ENCODE measurements at regions not wholly inside any gene's neighbourhood (a gene's known extent, or its start where the extent isn't known, plus 50 kb on each side); places are given as distances from the start of the nearest gene placed in this dataset.

- no peak overlapping the region for H3K27ac ChIP-seq
- TF ChIP-seq, protein P1, sequence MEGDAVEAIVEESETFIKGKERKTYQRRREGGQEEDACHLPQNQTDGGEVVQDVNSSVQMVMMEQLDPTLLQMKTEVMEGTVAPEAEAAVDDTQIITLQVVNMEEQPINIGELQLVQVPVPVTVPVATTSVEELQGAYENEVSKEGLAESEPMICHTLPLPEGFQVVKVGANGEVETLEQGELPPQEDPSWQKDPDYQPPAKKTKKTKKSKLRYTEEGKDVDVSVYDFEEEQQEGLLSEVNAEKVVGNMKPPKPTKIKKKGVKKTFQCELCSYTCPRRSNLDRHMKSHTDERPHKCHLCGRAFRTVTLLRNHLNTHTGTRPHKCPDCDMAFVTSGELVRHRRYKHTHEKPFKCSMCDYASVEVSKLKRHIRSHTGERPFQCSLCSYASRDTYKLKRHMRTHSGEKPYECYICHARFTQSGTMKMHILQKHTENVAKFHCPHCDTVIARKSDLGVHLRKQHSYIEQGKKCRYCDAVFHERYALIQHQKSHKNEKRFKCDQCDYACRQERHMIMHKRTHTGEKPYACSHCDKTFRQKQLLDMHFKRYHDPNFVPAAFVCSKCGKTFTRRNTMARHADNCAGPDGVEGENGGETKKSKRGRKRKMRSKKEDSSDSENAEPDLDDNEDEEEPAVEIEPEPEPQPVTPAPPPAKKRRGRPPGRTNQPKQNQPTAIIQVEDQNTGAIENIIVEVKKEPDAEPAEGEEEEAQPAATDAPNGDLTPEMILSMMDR (conservative IDR thresholded peaks at IDR 0.05), result no peak
- no peak for TF ChIP-seq ZFX (IDR thresholded peaks at IDR 0.05)
These were observed 131.7 kb downstream of the HHIPL2 start for GRCh38 chr1:222416001-222416791.

DNA sequence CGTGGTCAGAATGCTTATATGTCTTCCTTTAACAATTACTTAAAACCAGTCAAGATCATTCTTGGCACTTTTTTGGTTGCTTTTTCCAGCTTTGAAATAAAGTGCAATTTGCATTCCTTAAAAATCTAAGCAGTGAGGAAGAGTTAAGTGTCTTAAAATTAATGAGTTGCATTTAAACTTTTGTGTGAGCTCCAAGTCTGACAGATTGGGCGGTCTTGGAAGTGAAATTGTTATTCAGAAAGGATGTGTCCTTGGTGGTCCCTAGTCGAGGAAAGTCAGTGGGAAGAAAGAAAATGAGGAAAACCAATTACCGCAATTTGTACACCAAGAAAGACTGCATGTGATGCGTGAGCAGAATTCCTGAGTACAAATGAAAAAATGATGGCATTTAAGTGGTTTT lies 132.5 kb downstream of the HHIPL2 start:
- TF ChIP-seq, protein P1 (conservative IDR thresholded peaks at IDR 0.05), result no peak
- no peak for TF ChIP-seq ZFX (IDR thresholded peaks at IDR 0.05)
- no peak overlapping the region for H3K27ac ChIP-seq

DNA sequence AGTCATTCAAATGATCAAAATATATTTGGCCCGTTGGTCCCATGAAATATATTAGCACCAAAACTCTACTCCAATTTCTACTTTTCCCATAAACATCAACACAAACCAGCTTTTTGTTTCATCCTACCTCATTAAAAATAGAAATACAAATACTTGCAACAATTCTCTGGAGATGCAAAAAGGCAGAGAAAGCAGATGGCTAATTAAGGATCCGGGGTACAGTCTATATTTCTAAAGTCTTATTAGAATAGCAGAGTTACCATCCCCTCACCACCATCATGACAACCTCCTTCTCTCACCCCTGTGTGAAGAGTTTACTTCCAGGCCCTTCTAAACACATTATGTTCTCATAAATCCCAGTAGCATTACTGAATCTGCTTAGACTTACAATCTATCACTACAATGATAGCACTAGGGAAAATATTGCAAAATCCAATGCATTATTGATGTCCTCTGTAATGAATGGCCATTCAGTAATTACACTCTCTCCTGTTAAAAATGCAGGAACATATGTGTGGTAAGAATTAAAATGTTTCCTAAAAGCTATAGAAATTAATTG lies 133.8 kb downstream of the HHIPL2 start:
- no peak overlapping the region for H3K27ac ChIP-seq
- TF ChIP-seq ZFX (IDR thresholded peaks at IDR 0.05), result no peak
- TF ChIP-seq, protein P1 (conservative IDR thresholded peaks at IDR 0.05), result no peak

DNA sequence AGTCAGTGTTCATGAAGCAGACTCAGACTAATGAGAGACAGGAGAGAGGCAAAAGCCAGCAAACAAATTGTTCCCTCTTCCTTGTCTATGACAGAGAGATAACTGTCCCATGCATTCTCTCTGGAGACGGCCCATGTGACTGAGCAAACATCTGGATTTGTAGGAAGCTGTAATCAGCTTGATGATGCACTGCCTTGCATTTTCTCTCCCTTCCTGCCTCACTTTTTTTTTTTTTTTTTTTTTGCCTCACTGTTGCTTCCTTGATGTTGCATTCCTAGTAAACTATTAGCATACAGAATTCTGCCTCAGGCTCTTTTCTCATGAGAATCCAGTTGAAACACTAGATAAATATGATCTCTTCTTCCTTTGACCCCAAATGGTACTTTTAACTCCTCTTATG lies 134.5 kb downstream of the HHIPL2 start:
- no peak overlapping the region for H3K27ac ChIP-seq
- TF ChIP-seq, protein P1 (conservative IDR thresholded peaks at IDR 0.05), result no peak

DNA sequence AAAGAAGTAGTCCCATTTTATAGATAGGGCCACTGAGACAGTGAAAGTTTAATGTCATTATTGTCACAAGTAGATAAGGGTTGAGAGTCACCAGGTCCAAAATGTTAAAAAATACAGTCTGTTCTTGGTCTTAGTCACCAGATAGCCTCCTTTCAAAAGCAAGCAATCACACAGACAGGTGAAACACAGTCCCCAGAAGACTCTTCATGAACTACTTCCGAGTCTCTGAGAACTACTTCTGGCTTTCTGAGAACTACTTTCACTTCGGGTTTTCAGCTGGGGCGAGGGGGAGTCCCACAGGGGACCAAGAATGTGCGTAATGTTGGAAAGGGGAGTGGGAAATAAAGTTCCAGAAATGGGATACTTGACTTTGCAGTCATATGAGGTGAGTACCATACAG lies 143.2 kb downstream of the HHIPL2 start:
- H3K27ac ChIP-seq, result no peak overlapping the region
- no peak for TF ChIP-seq ZFX (IDR thresholded peaks at IDR 0.05)

GRCh38 chr1:222399197-222399596 lies 148.7 kb downstream of the HHIPL2 start:
- no peak overlapping the region for H3K27ac ChIP-seq
- TF ChIP-seq ZFX (IDR thresholded peaks at IDR 0.05), result no peak
- TF ChIP-seq, protein P1 (conservative IDR thresholded peaks at IDR 0.05), result no peak

GRCh38 chr1:222394224-222394623 lies 153.7 kb downstream of the HHIPL2 start:
- TF ChIP-seq, protein P1 (conservative IDR thresholded peaks at IDR 0.05), result no peak
- TF ChIP-seq ZFX (IDR thresholded peaks at IDR 0.05), result no peak
- H3K27ac ChIP-seq, result no peak overlapping the region

GRCh38 chr1:222392556-222392955 lies 155.3 kb downstream of the HHIPL2 start:
- no peak for TF ChIP-seq ZFX (IDR thresholded peaks at IDR 0.05)
- TF ChIP-seq, protein P1 (conservative IDR thresholded peaks at IDR 0.05), result no peak
- H3K27ac ChIP-seq, result no peak overlapping the region

All from C4-2B (cell line).